Mucosa of descending colon (tissue), 3 donors: ENCODE measurements at regions not wholly inside any gene's neighbourhood (a gene's known extent, or its start where the extent isn't known, plus 50 kb on each side); places are given as distances from the start of the nearest gene placed in this dataset.
A peak's percentile ranks its signal among the peaks of the same experiment; 100 is the strongest.
"Not testable (repeated sequence)": the region's sequence is repeated elsewhere in the genome, so short reads cannot be mapped to it uniquely, and the experiment has no call there.

Source experiments
- ATAC-seq: fragments of 200-7000 bp; cut with Tn5 transposase; one replicate; pipeline ENCODE4 v1.9.1; 2020; ENCODE audit warnings: mild to moderate bottlenecking, moderate library complexity
- DNase-seq, 3 donors: peaks; one replicate each; pipeline ENCODE4 v3.0.0-alpha.2; 2020
- H3K36me3 ChIP-seq: fragments of 200-600 bp; one replicate; pipeline ENCODE4 v1.8.0; 2021; ENCODE audit warnings: low read depth, mild to moderate bottlenecking
- H3K4me1 ChIP-seq: fragments of 200-600 bp; one replicate; pipeline ENCODE4 v1.8.0; 2021; ENCODE audit warnings: low read depth, mild to moderate bottlenecking
- H3K4me3 ChIP-seq: fragments of 200-600 bp; one replicate; pipeline ENCODE4 v1.8.0; 2021; ENCODE audit warnings: mild to moderate bottlenecking
- H3K9me3 ChIP-seq: fragments of 200-600 bp; one replicate; pipeline ENCODE4 v1.8.0; 2021; ENCODE audit warnings: mild to moderate bottlenecking
- intact Hi-C, 2 donors: fragments of 100-400 bp; cut with DNase I in 1 of 2; cut with micrococcal nuclease in 1 of 2; formaldehyde crosslinking; loops; one replicate each; pipeline versions ENCODE4 v1.11.0 to v1.11.1; 2022; cut with DNase I, micrococcal nuclease
- TF ChIP-seq, protein P1 (sequence below): fragments of 200-600 bp; IDR thresholded peaks from one replicate; pipeline ENCODE4 v1.8.0; 2022; ENCODE audit warnings: antibody characterized with exemption, mild to moderate bottlenecking
- donor health status: DM: no; HTN: no; CAD: no; lungs with moderate emphysema.
- donor health status: DM: no; HTN: no; CAD: no.
- donor health status: DM: no; HTN: yes; CAD: no.

DNA sequence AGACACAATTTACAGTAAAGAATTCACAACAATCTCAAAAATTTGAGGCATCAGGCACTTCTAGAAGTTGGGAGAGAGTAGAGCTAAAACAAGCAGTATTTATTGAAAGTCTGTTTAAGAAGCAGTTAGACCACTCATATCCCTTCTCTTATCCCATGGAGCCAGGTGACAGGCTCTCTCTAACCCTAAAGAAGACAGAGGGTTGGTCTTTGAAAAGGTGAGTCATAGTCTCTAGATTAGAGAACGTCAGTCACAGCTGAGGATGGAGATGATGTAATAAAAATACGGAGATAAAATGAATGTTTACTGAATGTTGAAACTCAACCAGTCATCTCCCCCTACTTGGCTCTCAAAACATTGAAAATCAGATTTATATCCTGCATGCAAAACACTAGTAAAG lies 223.8 kb downstream of the CHIC2 start:
- H3K36me3 ChIP-seq, result no peaks in the 10 kb centered on the region
- H3K9me3 ChIP-seq, result peaks cover 2% of the 10 kb centered on the region
- H3K4me1 ChIP-seq, result no peaks in the 10 kb centered on the region
- no peak for DNase-seq
- no peak for ATAC-seq
- TF ChIP-seq, protein P1, sequence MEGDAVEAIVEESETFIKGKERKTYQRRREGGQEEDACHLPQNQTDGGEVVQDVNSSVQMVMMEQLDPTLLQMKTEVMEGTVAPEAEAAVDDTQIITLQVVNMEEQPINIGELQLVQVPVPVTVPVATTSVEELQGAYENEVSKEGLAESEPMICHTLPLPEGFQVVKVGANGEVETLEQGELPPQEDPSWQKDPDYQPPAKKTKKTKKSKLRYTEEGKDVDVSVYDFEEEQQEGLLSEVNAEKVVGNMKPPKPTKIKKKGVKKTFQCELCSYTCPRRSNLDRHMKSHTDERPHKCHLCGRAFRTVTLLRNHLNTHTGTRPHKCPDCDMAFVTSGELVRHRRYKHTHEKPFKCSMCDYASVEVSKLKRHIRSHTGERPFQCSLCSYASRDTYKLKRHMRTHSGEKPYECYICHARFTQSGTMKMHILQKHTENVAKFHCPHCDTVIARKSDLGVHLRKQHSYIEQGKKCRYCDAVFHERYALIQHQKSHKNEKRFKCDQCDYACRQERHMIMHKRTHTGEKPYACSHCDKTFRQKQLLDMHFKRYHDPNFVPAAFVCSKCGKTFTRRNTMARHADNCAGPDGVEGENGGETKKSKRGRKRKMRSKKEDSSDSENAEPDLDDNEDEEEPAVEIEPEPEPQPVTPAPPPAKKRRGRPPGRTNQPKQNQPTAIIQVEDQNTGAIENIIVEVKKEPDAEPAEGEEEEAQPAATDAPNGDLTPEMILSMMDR, result no peak
- no peak overlapping the region for H3K4me3 ChIP-seq
- intact Hi-C loops, result no loop called here

DNA sequence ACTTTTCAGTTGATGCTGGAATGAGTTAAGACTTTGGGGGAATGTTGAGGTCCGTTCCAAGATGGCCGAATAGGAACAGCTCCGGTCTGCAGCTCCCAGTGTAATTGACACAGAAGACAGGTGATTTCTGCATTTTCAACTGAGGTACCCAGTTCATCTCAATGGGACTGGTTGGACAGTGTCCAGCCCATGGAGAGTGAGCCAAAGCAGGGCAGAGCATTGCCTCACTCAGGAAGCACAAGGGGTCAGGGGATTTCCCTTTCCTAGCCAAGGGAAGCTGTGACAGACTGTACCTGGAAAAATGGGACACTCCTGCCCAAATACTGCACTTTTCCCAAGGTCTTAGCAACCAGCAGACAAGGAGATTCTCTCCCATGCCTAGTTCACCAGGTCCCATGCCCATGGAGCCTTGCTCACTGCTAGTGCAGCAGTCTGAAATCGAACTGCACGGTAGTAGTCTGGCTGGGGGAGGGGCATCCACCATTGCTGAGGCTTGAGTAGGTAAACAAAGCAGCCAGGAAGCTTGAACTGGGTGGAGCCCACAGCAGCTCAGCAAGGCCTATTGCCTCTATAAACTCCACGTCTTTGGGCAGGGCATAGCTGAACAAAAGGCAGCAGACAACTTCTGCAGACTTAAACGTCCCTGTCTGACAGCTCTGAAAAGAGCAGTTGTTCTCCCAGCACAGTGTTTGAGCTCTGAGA lies 231.0 kb downstream of the CHIC2 start:
- intact Hi-C loops, H3K4me3 ChIP-seq, H3K36me3 ChIP-seq, H3K4me1 ChIP-seq: not testable (repeated sequence)
- peaks cover 18% of the 10 kb centered on the region for H3K9me3 ChIP-seq
- DNase-seq (peak; percentile 54 to 85 (median 66)), ATAC-seq (peak; percentile 77)

DNA sequence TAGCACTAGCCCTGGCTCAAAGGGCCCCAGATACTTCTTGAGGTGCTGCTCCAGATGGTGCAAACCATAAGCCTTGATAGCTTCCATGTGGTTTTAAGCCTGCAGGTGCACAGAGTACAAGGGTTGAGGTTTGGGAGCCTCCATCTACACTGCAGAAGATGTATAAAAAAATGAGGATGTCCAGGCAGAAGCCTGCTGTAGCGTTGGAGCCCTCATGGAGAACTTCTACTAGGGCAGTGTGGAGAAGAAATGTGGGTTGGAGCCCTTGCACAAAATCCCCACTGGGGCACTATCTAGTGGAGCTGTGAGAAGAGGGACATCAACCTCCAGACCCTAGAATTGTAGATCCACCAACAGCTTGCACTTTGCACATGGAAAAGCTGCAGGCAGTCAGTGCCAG lies 231.9 kb downstream of the CHIC2 start:
- H3K4me1 ChIP-seq, result peaks cover 2% of the 10 kb centered on the region
- no peak for DNase-seq
- intact Hi-C loops, result no loop called here
- H3K36me3 ChIP-seq, result no peaks in the 10 kb centered on the region
- no peak overlapping the region for H3K4me3 ChIP-seq
- peaks cover 16% of the 10 kb centered on the region for H3K9me3 ChIP-seq
- no peak for ATAC-seq
- TF ChIP-seq, protein P1, result no peak

DNA sequence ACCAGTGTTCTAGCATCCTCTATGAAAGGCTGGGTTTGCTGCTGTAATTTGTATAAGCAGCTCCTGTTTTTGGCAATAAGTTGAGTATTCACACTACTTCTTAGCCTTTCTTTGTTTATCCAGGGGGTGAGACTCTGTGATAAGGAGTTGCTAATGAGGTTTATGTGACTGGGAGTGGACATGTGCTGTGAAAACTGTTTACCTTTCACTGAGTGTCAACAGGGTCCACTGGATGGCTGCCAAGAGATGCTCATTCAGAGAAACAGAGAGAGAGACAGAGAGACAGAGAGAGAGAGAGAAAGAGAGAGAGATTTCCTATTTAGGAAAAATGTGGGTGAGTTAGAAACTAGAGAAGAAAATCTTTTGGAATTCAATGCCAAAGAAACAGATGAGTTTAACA lies 233.9 kb downstream of the CHIC2 start:
- H3K36me3 ChIP-seq, result no peaks in the 10 kb centered on the region
- peaks cover 16% of the 10 kb centered on the region for H3K9me3 ChIP-seq
- TF ChIP-seq, protein P1, result no peak
- H3K4me3 ChIP-seq, result no peak overlapping the region
- peak in 1 of 3 donors; percentile 60 for DNase-seq
- H3K4me1 ChIP-seq, result peaks cover 2% of the 10 kb centered on the region
- peak; percentile 65 for ATAC-seq
- intact Hi-C loops, result no loop called here

DNA sequence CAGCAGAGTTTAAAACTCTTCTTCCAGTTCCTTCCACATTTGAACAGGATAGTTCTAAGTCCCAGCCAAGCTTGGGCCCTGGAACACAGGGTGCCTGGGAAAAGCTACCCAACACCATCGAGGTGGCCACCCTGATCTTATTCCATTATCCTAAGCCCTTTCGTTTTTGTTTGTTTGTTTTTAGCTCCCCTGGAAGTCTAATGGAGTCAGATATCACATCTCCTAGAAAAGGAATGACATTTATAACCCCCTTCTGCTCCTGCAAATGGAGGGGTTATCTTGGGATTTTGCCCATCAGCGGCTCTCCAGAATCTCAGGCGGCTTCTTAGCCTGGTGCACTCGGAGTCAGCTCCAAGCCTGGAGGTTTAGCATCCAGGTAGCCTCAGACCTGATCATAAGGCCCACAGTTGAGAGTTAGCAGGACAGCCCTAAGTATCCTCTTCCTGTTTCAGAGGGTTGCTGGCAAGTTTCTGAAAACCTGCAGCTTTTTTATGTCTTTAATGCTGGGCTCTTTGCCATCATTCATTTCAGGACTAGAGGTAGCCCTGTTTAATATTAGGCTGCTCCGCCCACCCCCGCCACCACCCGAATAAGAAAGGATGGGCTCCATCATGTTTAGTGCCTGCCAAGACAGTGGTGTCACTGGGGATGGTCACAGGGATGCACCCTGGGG lies 230.0 kb upstream of the LNX1 start:
- Histone ChIP-seq H3K9me3 (no peaks in the 10 kb centered on the region), H3K4me1 (no peaks in the 10 kb centered on the region), H3K36me3 (no peaks in the 10 kb centered on the region), H3K4me3 (no peak overlapping the region)
- no peak for ATAC-seq
- TF ChIP-seq, protein P1, result no peak
- no peak for DNase-seq
- intact Hi-C loops, result no loop called here

DNA sequence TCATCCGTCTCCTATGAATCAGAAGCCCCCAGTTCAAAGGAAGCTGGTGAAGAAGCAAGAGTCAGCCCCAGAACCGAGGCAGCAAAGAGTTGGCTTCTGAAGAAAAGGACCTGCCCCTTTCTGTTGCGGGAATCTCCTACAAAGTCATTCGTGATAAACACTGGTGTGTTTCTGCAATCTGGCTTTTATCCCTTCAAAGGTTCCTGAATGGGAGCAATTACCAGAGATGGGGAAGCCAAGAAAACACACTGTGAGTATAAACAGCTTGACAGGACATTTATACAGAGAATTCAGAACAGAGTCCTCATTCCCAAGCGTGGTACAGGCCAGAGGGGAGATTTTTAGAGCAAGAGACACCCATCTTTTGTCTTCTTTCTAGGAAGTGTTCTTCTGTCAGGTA lies 226.8 kb upstream of the LNX1 start:
- Histone ChIP-seq H3K4me3 (no peak overlapping the region), H3K4me1 (no peaks in the 10 kb centered on the region), H3K36me3 (no peaks in the 10 kb centered on the region), H3K9me3 (no peaks in the 10 kb centered on the region)
- no peak for DNase-seq
- intact Hi-C loops, result no loop called here
- ATAC-seq, result no peak
- TF ChIP-seq, protein P1, result no peak
